RWPE1 (cell line): ENCODE measurements at regions not wholly inside any gene's neighbourhood (a gene's known extent, or its start where the extent isn't known, plus 50 kb on each side); places are given as distances from the start of the nearest gene placed in this dataset.

Experiments
- CTCF ChIA-PET: fragments of 350-600 bp; sonication (Branson Sonifier 250); formaldehyde crosslinking; extraction: SDS; loops from one replicate; lab custom pipeline; 2021; lab: Yijun Ruan, JAX
- POLR2A ChIA-PET: fragments of 400-600 bp; formaldehyde crosslinking; extraction: SDS; loops from one replicate; lab custom pipeline; 2020; ENCODE audit warnings: antibody characterized with exemption; ENCODE audit not compliant: low non-redundant PET; lab: Yijun Ruan, JAX
- DNase-seq: peaks from one replicate; pipeline ENCODE4 v3.0.0; 2012; ENCODE audit warnings: low spot score
- H3K27ac ChIP-seq: fragments of 450-650 bp; 2 replicates; pipeline ENCODE4 v1.5.1; 2017
- CTCF ChIP-seq: fragments of 450-650 bp; conservative IDR thresholded peaks from 2 replicates; pipeline ENCODE4 v1.5.1; 2017; ENCODE audit warnings: low read depth, mild to moderate bottlenecking

GRCh38 chr3:45333549-45333948, 54.8 kb upstream of the LARS2 start:
- ChIA-PET POLR2A (interaction anchor here (0.5 kb wide), 1 partner anchor 396 kb away, joined by 5 read pairs; no protein-coding TSS in a partner anchor), CTCF (interaction anchor here (0.6 kb wide), 1 partner anchor 36 kb away, joined by 3 read pairs; no protein-coding TSS in a partner anchor)
- no peak for TF ChIP-seq CTCF
- no peak overlapping the region for H3K27ac ChIP-seq
- DNase-seq = no peak

- TF ChIP-seq CTCF = no peak
- no peak for DNase-seq
- ChIA-PET POLR2A (interaction anchor here (0.6 kb wide), 1 partner anchor 9 kb away, joined by 7 read pairs; no protein-coding TSS in a partner anchor), CTCF (interaction anchor here (0.6 kb wide), 1 partner anchor 249 kb away, joined by 3 read pairs; no protein-coding TSS in a partner anchor)
- H3K27ac ChIP-seq = no peak overlapping the region
Observed at GRCh38 chr3:45337839-45338470, 50.4 kb upstream of the LARS2 start.
